CD4-positive, CD25-positive, alpha-beta regulatory T cell (primary cell): ENCODE measurements at regions not wholly inside any gene's neighbourhood (a gene's known extent, or its start where the extent isn't known, plus 50 kb on each side); places are given as distances from the start of the nearest gene placed in this dataset.

Experiments
- ATAC-seq, 2 donors: fragments of 150-1000 bp; cut with Tn5 transposase; one replicate each; pipeline ENCODE4 v1.10.0; 2021; ENCODE audit warnings: low read depth in 2 of 2, moderate number of reproducible peaks in 2 of 2, moderate library complexity in 1 of 2
- DNase-seq, 3 donors: peaks; one replicate each; pipeline versions ENCODE4 v3.0.0 to v3.0.0-alpha.2; 2012 to 2022; ENCODE audit warnings: mixed read lengths in 1 of 3
- H3K27ac ChIP-seq: one replicate; pipeline ENCODE4 v1.7.0; 2013; ENCODE audit warnings: mild to moderate bottlenecking, low read length; ENCODE audit not compliant: insufficient read depth, poor library complexity, severe bottlenecking
- H3K27me3 ChIP-seq: one replicate; pipeline ENCODE4 v1.7.0; 2013; ENCODE audit warnings: low read length; ENCODE audit not compliant: control insufficient read depth, insufficient read depth
- H3K36me3 ChIP-seq: one replicate; pipeline ENCODE4 v1.7.0; 2013; ENCODE audit warnings: mild to moderate bottlenecking, low read length, moderate library complexity; ENCODE audit not compliant: control insufficient read depth, insufficient read depth
- H3K4me1 ChIP-seq: 2 replicates; pipeline ENCODE4 v1.7.0; 2013; ENCODE audit warnings: mild to moderate bottlenecking, low read length; ENCODE audit not compliant: insufficient read depth, control insufficient read depth, poor library complexity, severe bottlenecking
- H3K4me3 ChIP-seq: one replicate; pipeline ENCODE4 v1.7.0; 2013; ENCODE audit warnings: low read depth, mild to moderate bottlenecking, low read length, moderate library complexity
- H3K9me3 ChIP-seq, 2 experiments: 1 replicate in 1 of 2; 2 replicates in 1 of 2; pipeline ENCODE4 v1.7.0; 2013; ENCODE audit warnings: low read length in 2 of 2, mild to moderate bottlenecking in 1 of 2, moderate library complexity in 1 of 2; ENCODE audit not compliant: control insufficient read depth in 2 of 2
- H3K27ac Mint-ChIP-seq, 3 donors: one replicate each; pipeline ENCODE4 v1.8.0; 2020 to 2022; ENCODE audit warnings: mild to moderate bottlenecking in 3 of 3, mixed read lengths in 3 of 3, moderate library complexity in 2 of 3
- H3K27me3 Mint-ChIP-seq: one replicate; pipeline ENCODE4 v1.8.0; 2022; ENCODE audit warnings: mild to moderate bottlenecking, mixed read lengths
- H3K36me3 Mint-ChIP-seq: one replicate; pipeline ENCODE4 v1.8.0; 2020; ENCODE audit warnings: mixed read lengths
- H3K4me1 Mint-ChIP-seq, 4 donors: one replicate each; pipeline ENCODE4 v1.8.0; 2020 to 2022; ENCODE audit warnings: mixed read lengths in 4 of 4, mild to moderate bottlenecking in 1 of 4
- H3K4me3 Mint-ChIP-seq, 4 donors: one replicate each; pipeline ENCODE4 v1.8.0; 2020 to 2022; ENCODE audit warnings: mild to moderate bottlenecking in 4 of 4, mixed read lengths in 4 of 4, moderate library complexity in 3 of 4
- H3K9me3 Mint-ChIP-seq, 7 donors: one replicate each; pipeline ENCODE4 v1.8.0; 2020 to 2022; ENCODE audit warnings: mixed read lengths in 7 of 7, mild to moderate bottlenecking in 3 of 7, moderate library complexity in 2 of 7

DNA sequence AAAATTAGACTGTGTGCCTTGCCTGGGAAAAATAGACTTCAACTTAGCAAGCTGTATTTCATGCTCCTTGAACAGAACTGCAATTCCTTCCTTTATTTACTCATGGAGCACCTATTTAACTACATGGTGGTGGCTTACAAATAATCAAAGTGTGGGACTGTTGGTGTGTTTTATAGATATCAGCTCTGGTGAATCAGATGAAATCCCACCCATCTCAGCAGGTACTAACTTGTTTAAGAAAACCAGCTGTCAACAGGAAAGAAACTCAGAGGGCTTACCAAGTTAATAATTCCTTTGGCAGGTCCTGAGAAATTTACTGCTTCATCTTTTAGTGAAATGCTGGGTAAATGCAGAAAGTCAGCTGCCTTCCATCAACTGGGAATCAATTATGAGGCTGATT, 830.6 kb downstream of the SLC4A3 start:
- DNase-seq (no peak), ATAC-seq (no peak)
- H3K27ac Mint-ChIP-seq = no peak overlapping the region
- H3K9me3 Mint-ChIP-seq = peaks cover 0 to 3% (median 0%) of the 10 kb centered on the region in 7 donors
- no peaks in the 10 kb centered on the region for H3K27me3 ChIP-seq
- no peaks in the 10 kb centered on the region for H3K4me1 Mint-ChIP-seq
- no peaks in the 10 kb centered on the region for H3K9me3 ChIP-seq
- H3K27ac ChIP-seq = no peak overlapping the region
- H3K36me3 Mint-ChIP-seq = no peaks in the 10 kb centered on the region
- H3K36me3 ChIP-seq = no peaks in the 10 kb centered on the region
- H3K4me3 ChIP-seq = no peak overlapping the region
- H3K27me3 Mint-ChIP-seq = no peaks in the 10 kb centered on the region
- no peak overlapping the region for H3K4me3 Mint-ChIP-seq
- H3K4me1 ChIP-seq = no peaks in the 10 kb centered on the region

- Mint-ChIP-seq H3K27ac (no peak overlapping the region), H3K4me3 (no peak overlapping the region), H3K4me1 (no peaks in the 10 kb centered on the region), H3K9me3 (peaks cover 0 to 2% (median 0%) of the 10 kb centered on the region in 7 donors), H3K27me3 (no peaks in the 10 kb centered on the region), H3K36me3 (no peaks in the 10 kb centered on the region)
- no peaks in the 10 kb centered on the region for H3K9me3 ChIP-seq
- H3K4me1 ChIP-seq = no peaks in the 10 kb centered on the region
- no peak overlapping the region for H3K4me3 ChIP-seq
- H3K27ac ChIP-seq = no peak overlapping the region
- ATAC-seq = no peak
- H3K36me3 ChIP-seq = no peaks in the 10 kb centered on the region
- no peaks in the 10 kb centered on the region for H3K27me3 ChIP-seq
- no peak for DNase-seq
Measured at GRCh38 chr2:220460257-220460985, 833.0 kb downstream of the SLC4A3 start.

GRCh38 chr2:220463876-220464275, 836.4 kb downstream of the SLC4A3 start:
- no peaks in the 10 kb centered on the region for H3K9me3 ChIP-seq
- peaks cover 0 to 2% (median 0%) of the 10 kb centered on the region in 7 donors for H3K9me3 Mint-ChIP-seq
- no peak overlapping the region for H3K27ac Mint-ChIP-seq
- H3K27me3 Mint-ChIP-seq = no peaks in the 10 kb centered on the region
- no peak for DNase-seq
- ATAC-seq = no peak
- no peaks in the 10 kb centered on the region for H3K36me3 ChIP-seq
- H3K27me3 ChIP-seq = no peaks in the 10 kb centered on the region
- H3K27ac ChIP-seq = no peak overlapping the region
- no peaks in the 10 kb centered on the region for H3K4me1 Mint-ChIP-seq
- no peaks in the 10 kb centered on the region for H3K4me1 ChIP-seq
- no peak overlapping the region for H3K4me3 Mint-ChIP-seq
- no peaks in the 10 kb centered on the region for H3K36me3 Mint-ChIP-seq
- H3K4me3 ChIP-seq = no peak overlapping the region

GRCh38 chr2:220465700-220466099, 838.3 kb downstream of the SLC4A3 start:
- H3K27ac Mint-ChIP-seq = no peak overlapping the region
- no peaks in the 10 kb centered on the region for H3K27me3 Mint-ChIP-seq
- Histone ChIP-seq H3K36me3 (no peaks in the 10 kb centered on the region), H3K9me3 (no peaks in the 10 kb centered on the region), H3K4me1 (no peaks in the 10 kb centered on the region), H3K27ac (no peak overlapping the region), H3K27me3 (no peaks in the 10 kb centered on the region), H3K4me3 (no peak overlapping the region)
- no peaks in the 10 kb centered on the region for H3K4me1 Mint-ChIP-seq
- H3K36me3 Mint-ChIP-seq = no peaks in the 10 kb centered on the region
- H3K9me3 Mint-ChIP-seq = peaks cover 0 to 3% (median 0%) of the 10 kb centered on the region in 7 donors
- DNase-seq (no peak), ATAC-seq (no peak)
- H3K4me3 Mint-ChIP-seq = no peak overlapping the region

- H3K9me3 Mint-ChIP-seq = peaks cover 0 to 3% (median 0%) of the 10 kb centered on the region in 7 donors
- DNase-seq (no peak), ATAC-seq (no peak)
- H3K4me3 Mint-ChIP-seq = no peak overlapping the region
- Histone ChIP-seq H3K27ac (no peak overlapping the region), H3K36me3 (no peaks in the 10 kb centered on the region), H3K4me1 (no peaks in the 10 kb centered on the region), H3K9me3 (no peaks in the 10 kb centered on the region), H3K4me3 (no peak overlapping the region), H3K27me3 (no peaks in the 10 kb centered on the region)
- no peaks in the 10 kb centered on the region for H3K4me1 Mint-ChIP-seq
- H3K36me3 Mint-ChIP-seq = no peaks in the 10 kb centered on the region
- no peak overlapping the region for H3K27ac Mint-ChIP-seq
- H3K27me3 Mint-ChIP-seq = no peaks in the 10 kb centered on the region
Measured at GRCh38 chr2:220466251-220466691, 838.8 kb downstream of the SLC4A3 start.

GRCh38 chr2:220469201-220469600, 841.8 kb downstream of the SLC4A3 start:
- Histone ChIP-seq H3K36me3 (no peaks in the 10 kb centered on the region), H3K4me3 (no peak overlapping the region), H3K27me3 (no peaks in the 10 kb centered on the region), H3K4me1 (no peaks in the 10 kb centered on the region), H3K27ac (no peak overlapping the region), H3K9me3 (no peaks in the 10 kb centered on the region)
- Mint-ChIP-seq H3K4me1 (no peaks in the 10 kb centered on the region), H3K4me3 (no peak overlapping the region), H3K27ac (no peak overlapping the region), H3K9me3 (peaks cover 0 to 4% (median 2%) of the 10 kb centered on the region in 7 donors), H3K27me3 (no peaks in the 10 kb centered on the region), H3K36me3 (no peaks in the 10 kb centered on the region)
- ATAC-seq = no peak
- DNase-seq = no peak

GRCh38 chr2:220473611-220474010, 846.2 kb downstream of the SLC4A3 start:
- no peaks in the 10 kb centered on the region for H3K27me3 Mint-ChIP-seq
- DNase-seq = no peak

DNA sequence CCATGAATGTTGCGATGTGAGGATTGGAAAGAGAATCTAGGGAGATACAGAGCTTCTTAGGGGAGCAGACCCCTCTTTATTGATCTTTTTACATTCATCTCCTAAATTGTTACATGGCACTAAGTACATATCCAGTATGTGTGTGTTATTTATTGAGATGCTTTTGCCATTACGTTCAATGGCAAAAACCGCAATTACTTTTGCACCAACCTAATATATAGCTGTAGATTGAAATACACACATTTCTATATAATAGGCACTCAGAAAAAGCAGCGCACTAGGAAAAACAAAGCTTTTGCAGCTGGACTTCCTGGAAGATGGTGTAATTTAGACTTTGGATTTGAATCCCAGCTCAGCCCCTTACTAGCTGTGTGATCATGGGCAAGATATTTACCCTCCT, 849.4 kb downstream of the SLC4A3 start:
- no peaks in the 10 kb centered on the region for H3K4me1 Mint-ChIP-seq
- no peaks in the 10 kb centered on the region for H3K36me3 Mint-ChIP-seq
- no peak for DNase-seq
- Histone ChIP-seq H3K36me3 (no peaks in the 10 kb centered on the region), H3K4me1 (no peaks in the 10 kb centered on the region), H3K27ac (no peak overlapping the region), H3K27me3 (no peaks in the 10 kb centered on the region), H3K9me3 (no peaks in the 10 kb centered on the region), H3K4me3 (no peak overlapping the region)
- H3K9me3 Mint-ChIP-seq = peaks cover 0 to 6% (median 0%) of the 10 kb centered on the region in 7 donors
- no peak overlapping the region for H3K27ac Mint-ChIP-seq
- H3K27me3 Mint-ChIP-seq = no peaks in the 10 kb centered on the region
- H3K4me3 Mint-ChIP-seq = no peak overlapping the region
- ATAC-seq = no peak

More at GRCh38 chr2:220473611-220474010, 846.2 kb downstream of the SLC4A3 start:
- no peaks in the 10 kb centered on the region for H3K4me1 ChIP-seq
- Mint-ChIP-seq H3K9me3 (peaks cover 0 to 6% (median 0%) of the 10 kb centered on the region in 7 donors), H3K4me3 (no peak overlapping the region), H3K27ac (no peak overlapping the region), H3K4me1 (no peaks in the 10 kb centered on the region), H3K36me3 (no peaks in the 10 kb centered on the region)
- H3K27me3 ChIP-seq = no peaks in the 10 kb centered on the region
- no peak for ATAC-seq
- H3K9me3 ChIP-seq = no peaks in the 10 kb centered on the region
- H3K27ac ChIP-seq = no peak overlapping the region
- H3K36me3 ChIP-seq = no peaks in the 10 kb centered on the region
- H3K4me3 ChIP-seq = no peak overlapping the region
